ENCODE measurements at regions not wholly inside any gene's neighbourhood (a gene's known extent, or its start where the extent isn't known, plus 50 kb on each side); places are given as distances from the start of the nearest gene placed in this dataset.
"Not testable (repeated sequence)": the region's sequence is repeated elsewhere in the genome, so short reads cannot be mapped to it uniquely, and the experiment has no call there.

DNA sequence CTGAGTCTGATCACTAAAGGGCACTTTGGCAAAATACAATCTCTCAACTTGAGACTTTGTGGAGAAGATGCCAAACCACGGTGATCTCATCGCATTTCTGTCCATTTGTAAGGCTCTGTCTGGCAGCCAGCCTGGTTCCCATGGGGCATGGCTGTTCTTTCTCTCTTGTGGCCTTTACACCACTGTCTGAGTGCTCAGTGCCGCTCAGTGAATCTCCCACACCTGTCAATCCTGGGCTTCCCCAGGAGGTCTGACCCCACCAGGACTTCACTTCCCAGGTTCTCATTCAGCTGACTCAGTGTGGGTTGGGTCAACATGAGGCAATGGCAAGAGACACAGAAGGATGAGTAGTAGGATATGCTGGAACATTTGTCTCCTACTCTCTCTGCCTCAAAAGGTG lies 96.8 kb upstream of the TRIB2 start:
- no peak overlapping the region for H3K4me3 Mint-ChIP-seq
- no peak overlapping the region for H3K27ac Mint-ChIP-seq
- peak; percentile 8 for DNase-seq
- H3K9me3 Mint-ChIP-seq: no peaks in the 10 kb centered on the region
- no peaks in the 10 kb centered on the region for H3K27me3 Mint-ChIP-seq
- H3K4me1 Mint-ChIP-seq: peaks cover 18% of the 10 kb centered on the region
- no peaks in the 10 kb centered on the region for H3K36me3 Mint-ChIP-seq

DNA sequence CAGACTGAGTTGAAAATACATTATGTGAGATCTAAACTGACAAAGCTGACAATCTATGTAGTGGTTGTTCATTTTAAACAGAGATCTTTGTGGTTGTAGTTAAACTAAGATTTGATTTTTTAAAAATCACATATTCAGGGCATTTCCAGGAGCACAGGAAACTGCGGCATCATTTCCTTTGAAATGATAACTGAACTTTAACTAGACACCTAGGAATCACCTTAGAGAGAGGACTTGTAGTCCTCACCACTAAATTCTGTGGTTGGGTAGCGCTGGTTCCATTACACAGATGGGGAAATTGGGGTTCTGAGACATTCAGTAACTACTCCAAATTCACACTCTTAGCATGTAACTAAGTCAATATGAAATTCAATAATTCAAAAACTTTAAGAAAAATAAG lies 96.0 kb upstream of the TRIB2 start:
- no peak for DNase-seq
- Mint-ChIP-seq H3K4me1 (peaks cover 18% of the 10 kb centered on the region), H3K27me3 (no peaks in the 10 kb centered on the region), H3K4me3 (no peak overlapping the region), H3K27ac (no peak overlapping the region), H3K9me3 (no peaks in the 10 kb centered on the region), H3K36me3 (no peaks in the 10 kb centered on the region)

DNA sequence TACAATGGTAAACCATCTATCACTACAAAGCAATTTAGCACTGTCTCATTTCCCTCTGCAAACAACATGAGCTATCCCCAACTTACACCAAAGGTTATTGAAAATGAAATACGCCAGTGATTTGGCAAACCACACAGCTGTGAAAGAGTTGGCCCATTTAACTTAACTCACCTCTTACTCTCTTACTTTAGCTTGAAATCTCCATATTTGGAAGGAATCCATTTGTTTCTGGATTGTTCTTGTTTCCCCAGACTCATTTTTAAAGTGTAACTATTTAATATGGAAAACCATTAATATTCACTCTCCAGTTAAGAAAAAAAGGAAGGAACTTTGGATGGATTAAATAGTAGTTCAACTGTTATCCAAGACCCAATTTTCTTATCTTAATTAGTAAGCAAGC lies 93.7 kb upstream of the TRIB2 start:
- H3K27me3 Mint-ChIP-seq: peaks cover 6% of the 10 kb centered on the region
- no peak overlapping the region for H3K27ac Mint-ChIP-seq
- peaks cover 1% of the 10 kb centered on the region for H3K9me3 Mint-ChIP-seq
- no peaks in the 10 kb centered on the region for H3K36me3 Mint-ChIP-seq
- peaks cover 13% of the 10 kb centered on the region for H3K4me1 Mint-ChIP-seq
- DNase-seq: no peak
- H3K4me3 Mint-ChIP-seq: no peak overlapping the region

DNA sequence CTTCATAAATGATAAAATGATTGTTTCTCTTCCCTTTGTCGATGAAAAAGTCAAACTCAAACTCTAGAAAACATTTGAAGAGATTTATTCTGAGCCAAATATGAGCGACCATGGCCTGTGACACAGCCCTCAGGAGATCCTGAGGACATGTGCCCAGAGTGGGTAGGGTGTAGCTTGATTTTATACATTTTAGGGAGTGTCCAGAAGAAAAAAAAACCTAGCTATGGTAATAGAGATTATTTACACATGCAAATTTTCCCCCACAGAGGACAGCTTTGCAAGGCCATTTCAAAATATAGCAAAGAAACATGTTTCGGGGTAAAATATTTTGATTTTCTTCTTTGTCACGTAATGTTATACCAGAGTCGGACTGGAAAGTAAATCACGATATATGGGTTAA lies 92.4 kb upstream of the TRIB2 start:
- no peak for DNase-seq
- Mint-ChIP-seq H3K36me3 (no peaks in the 10 kb centered on the region), H3K27ac (no peak overlapping the region), H3K9me3 (peaks cover 1% of the 10 kb centered on the region), H3K4me3 (no peak overlapping the region), H3K4me1 (peaks cover 13% of the 10 kb centered on the region), H3K27me3 (peaks cover 6% of the 10 kb centered on the region)

DNA sequence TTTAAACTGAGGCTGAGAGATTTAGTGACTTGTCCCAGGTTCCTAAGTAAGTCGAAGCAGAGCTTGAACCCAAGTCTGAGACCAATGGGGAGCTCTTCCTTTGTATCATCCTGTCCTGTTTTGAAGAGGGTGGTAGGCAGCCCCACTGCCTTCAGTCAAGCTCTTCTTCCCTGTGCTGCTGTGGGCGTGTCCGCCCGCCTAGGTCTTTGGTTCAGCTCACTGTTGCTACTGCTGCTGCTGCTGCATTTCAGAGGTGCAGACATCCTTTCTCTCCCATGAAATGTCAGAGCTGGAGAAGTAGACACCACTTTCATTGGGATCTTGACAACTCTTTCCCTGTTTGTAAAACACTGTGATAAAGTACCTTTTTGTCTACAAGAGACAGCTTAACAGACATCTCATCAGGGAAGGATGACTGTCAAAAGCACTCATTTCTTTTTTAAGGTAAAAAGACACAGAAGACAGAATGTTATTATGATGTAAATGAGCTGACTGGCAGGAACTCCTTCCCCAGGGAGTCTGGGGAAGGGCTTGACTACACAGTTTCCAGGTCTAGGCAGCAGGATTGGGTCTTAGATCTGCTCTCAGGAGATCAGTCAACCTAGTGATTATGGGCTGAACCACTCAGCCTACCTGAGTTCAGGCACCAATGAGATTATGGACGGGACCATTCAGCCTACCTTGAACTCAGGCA lies 91.7 kb upstream of the TRIB2 start:
- Mint-ChIP-seq H3K36me3 (no peaks in the 10 kb centered on the region), H3K4me3 (no peak overlapping the region), H3K4me1 (peaks cover 8% of the 10 kb centered on the region), H3K27ac (no peak overlapping the region), H3K9me3 (peaks cover 1% of the 10 kb centered on the region), H3K27me3 (peaks cover 6% of the 10 kb centered on the region)
- DNase-seq: no peak

DNA sequence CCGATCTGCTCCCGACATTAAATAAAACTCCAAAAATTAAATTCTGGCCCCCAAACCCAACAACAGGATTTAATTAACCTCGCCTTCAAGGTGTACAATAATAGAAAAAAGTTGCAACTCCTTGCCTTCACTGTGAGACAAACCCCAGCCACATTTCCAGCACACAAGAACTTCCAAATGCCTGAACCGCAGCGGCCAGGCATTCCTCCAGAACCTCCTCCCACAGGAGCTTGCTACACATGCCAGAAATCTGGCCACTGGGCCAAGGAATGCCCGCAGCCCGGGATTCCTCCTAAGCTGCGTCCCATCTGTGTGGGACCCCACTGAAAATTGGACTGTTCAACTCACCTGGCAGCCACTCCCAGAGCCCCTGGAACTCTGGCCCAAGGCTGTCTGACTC lies 88.2 kb upstream of the TRIB2 start:
- H3K27me3 Mint-ChIP-seq, H3K36me3 Mint-ChIP-seq, H3K27ac Mint-ChIP-seq, H3K9me3 Mint-ChIP-seq, H3K4me3 Mint-ChIP-seq, H3K4me1 Mint-ChIP-seq, DNase-seq: not testable (repeated sequence)

DNA sequence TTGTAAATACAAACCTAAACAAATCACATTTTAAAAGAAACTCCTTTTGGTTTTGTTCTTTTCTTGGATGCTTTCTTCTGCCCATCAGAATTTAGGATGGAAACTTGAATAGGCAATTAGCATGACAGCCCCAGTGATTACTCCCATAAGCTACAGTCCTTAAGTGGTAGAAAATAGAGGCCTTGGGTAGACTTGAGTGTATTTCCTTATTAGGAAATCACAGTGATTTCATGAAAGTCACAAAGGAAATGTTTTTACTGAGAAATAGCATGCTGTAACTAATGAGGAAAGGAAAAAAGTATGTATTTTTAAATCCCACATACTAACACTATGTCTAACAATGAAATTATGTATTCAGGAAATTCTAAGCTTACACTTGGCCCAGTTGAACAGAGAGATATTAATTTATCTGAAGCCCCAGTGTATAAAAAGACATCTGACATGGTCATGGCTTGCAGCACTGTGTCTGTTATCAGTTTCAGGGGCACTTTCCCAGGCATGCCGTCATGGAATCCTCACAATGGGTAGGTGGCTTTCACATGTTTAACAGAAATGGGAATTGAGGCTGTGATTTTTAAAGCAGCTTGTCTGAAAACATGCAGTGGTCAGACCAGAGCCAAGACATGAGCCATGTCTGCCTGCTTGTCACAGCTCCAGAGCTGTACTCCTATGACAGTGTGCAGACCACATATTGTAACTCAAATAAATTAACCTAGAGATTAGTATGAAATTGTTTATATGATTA lies 79.7 kb upstream of the TRIB2 start:
- H3K27ac Mint-ChIP-seq: no peak overlapping the region
- DNase-seq: no peak
- peaks cover 3% of the 10 kb centered on the region for H3K36me3 Mint-ChIP-seq
- peaks cover 3% of the 10 kb centered on the region for H3K9me3 Mint-ChIP-seq
- peaks cover 20% of the 10 kb centered on the region for H3K4me1 Mint-ChIP-seq
- H3K27me3 Mint-ChIP-seq: no peaks in the 10 kb centered on the region
- no peak overlapping the region for H3K4me3 Mint-ChIP-seq

DNA sequence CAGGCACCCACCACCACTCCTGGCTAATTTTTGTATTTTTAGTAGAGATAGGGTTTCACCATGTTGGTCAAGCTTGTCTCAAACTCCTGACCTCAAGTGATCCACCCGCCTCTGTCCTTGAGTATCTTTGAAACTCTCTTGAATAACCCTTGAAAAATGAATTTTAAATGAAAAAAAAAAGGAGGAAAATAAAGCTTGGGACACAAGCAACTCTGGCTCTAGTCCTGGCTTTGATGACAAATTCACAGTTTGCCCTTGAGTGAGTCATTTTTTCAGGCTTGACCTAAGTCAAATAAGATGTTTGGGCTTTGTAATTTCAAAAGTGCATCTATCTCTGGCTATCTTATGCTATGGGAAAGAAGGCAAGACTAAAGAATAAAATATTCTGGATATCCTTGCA lies 79.0 kb upstream of the TRIB2 start:
- H3K36me3 Mint-ChIP-seq: peaks cover 3% of the 10 kb centered on the region
- DNase-seq: no peak
- H3K9me3 Mint-ChIP-seq: peaks cover 3% of the 10 kb centered on the region
- H3K4me3 Mint-ChIP-seq: no peak overlapping the region
- H3K27ac Mint-ChIP-seq: no peak overlapping the region
- H3K4me1 Mint-ChIP-seq: peaks cover 20% of the 10 kb centered on the region
- no peaks in the 10 kb centered on the region for H3K27me3 Mint-ChIP-seq

DNA sequence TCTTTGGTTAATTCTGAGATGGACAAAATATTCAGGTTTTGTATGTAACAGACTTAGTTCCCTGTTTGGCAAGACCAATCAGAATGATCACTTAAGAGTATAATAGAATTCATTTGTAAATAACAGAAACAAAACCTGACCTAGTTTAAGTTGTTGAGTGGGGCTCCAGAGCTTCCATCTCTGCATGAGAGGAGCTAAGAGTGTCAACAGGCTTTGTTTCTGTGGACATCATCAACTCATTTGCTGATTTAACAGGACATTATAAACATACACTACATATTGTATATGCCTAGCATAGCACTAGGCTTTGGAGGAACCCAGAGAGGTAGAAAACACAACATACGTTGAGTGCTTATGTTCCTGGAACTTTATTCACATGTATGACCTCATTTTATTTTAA lies 75.3 kb upstream of the TRIB2 start:
- H3K27me3 Mint-ChIP-seq: no peaks in the 10 kb centered on the region
- H3K27ac Mint-ChIP-seq: no peak overlapping the region

DNA sequence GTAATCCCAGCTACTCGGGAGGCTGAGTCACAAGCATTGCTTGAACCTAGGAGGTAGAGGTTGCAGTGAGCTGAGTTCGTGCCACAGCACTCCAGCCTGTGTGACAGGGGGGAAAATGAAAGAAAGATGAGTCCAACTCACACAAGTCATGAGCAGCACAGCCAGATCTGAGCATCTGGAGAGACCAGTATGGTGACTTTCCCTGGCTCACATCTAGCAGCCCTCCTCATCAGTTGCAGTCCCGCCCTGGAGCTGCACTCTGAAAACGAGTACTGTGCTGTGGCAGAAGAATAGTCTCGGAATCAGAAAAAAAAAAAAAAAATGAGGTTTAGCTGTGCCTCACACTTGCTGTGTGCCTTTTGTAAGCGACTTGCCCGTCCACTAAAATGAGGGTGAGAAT lies 74.4 kb upstream of the TRIB2 start:
- DNase-seq: no peak
- no peak overlapping the region for H3K27ac Mint-ChIP-seq
- H3K36me3 Mint-ChIP-seq: no peaks in the 10 kb centered on the region
- peaks cover 12% of the 10 kb centered on the region for H3K9me3 Mint-ChIP-seq
- H3K4me1 Mint-ChIP-seq: peaks cover 10% of the 10 kb centered on the region
- no peaks in the 10 kb centered on the region for H3K27me3 Mint-ChIP-seq
- no peak overlapping the region for H3K4me3 Mint-ChIP-seq

More for the DNA sequence above, 75.3 kb upstream of the TRIB2 start:
- Mint-ChIP-seq H3K4me3 (no peak overlapping the region), H3K36me3 (peaks cover under 1% of the 10 kb centered on the region), H3K4me1 (peaks cover 19% of the 10 kb centered on the region), H3K9me3 (peaks cover 8% of the 10 kb centered on the region)
- DNase-seq: no peak

DNA sequence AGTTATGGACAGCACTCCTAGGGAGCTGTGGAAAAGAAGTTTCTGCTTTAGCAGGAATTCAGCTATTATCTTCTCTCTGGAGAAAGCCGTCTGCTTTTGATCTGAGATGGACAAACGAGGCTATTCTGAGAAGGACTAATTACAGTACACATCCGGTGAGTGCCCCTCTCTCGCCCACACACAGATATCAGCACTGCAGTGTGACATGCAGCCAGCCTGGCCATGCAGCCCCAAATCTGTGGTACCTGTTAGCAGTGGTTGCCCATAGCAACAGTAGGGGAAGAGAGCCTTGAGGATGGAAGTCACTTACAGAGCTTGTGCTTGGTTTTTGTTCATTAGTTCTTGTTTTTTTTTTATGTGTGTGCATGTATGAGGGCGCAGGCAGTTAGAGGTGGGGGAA lies 73.9 kb upstream of the TRIB2 start:
- H3K27me3 Mint-ChIP-seq: no peaks in the 10 kb centered on the region

DNA sequence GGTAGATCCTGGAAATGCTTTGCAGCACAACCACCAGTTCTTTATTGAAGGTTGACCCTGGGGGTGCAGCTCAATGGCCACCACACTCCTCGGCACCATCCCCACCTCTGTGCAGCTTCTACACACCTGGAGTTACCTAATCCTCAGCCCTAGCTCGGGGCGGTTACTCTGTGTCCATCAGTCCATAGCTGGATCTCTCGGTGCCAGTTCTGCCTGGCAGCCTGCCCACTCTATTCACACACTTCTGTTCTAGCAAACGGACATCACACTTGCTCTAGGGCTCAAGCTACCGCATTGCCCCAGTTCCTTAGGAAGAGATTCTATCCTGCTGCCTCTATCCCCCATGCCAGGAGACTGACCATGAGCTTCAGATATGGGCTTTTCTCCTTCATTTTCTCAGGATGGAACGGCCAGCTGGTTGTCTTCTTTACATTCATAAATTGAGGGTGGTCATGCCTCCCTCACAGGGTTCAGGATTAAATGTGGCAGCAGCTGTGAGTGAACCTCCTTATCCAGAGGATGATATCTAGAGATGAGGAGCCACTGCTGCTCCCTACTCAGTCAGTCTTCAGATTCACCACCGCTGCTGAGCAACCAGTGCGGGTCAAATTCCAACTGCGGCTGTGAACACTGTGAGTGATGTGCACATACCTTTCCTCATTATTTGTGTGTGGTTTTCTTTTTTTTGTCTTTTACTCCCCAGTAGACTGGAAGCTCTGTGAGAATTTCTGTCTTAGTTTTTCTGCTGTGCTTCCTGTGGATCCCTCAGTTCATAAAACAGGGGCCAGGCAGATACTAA lies 66.9 kb upstream of the TRIB2 start:
- H3K9me3 Mint-ChIP-seq: peaks cover 13% of the 10 kb centered on the region
- H3K36me3 Mint-ChIP-seq: no peaks in the 10 kb centered on the region
- peaks cover 3% of the 10 kb centered on the region for H3K27me3 Mint-ChIP-seq
- no peak for DNase-seq
- no peak overlapping the region for H3K27ac Mint-ChIP-seq
- no peaks in the 10 kb centered on the region for H3K4me1 Mint-ChIP-seq
- H3K4me3 Mint-ChIP-seq: no peak overlapping the region

More for the DNA sequence above, 73.9 kb upstream of the TRIB2 start:
- Mint-ChIP-seq H3K27ac (no peak overlapping the region), H3K4me3 (no peak overlapping the region), H3K9me3 (peaks cover 14% of the 10 kb centered on the region), H3K4me1 (peaks cover 9% of the 10 kb centered on the region), H3K36me3 (no peaks in the 10 kb centered on the region)
- DNase-seq: no peak

DNA sequence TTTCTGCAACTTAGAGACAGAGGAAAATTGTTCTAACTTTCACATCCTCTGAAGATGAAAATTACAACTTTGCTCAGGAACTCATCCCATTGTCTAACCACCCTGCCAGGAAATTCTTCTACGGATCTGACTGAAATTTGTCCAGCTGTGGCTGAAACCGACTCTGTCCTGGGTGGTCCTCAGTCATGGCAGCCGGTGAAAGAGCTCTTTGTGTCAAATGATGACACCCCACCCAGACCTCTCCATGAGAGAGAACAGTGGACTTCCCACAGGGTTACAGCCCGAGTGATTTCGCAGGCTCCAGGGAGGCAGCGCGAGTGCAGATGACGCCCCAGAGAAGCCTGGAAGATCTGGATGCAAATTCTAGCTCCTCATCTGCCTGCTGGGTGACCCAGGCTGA lies 65.1 kb upstream of the TRIB2 start:
- Mint-ChIP-seq H3K9me3 (peaks cover 6% of the 10 kb centered on the region), H3K27ac (no peak overlapping the region), H3K4me1 (no peaks in the 10 kb centered on the region), H3K4me3 (no peak overlapping the region), H3K36me3 (no peaks in the 10 kb centered on the region), H3K27me3 (peaks cover 3% of the 10 kb centered on the region)
- DNase-seq: no peak

DNA sequence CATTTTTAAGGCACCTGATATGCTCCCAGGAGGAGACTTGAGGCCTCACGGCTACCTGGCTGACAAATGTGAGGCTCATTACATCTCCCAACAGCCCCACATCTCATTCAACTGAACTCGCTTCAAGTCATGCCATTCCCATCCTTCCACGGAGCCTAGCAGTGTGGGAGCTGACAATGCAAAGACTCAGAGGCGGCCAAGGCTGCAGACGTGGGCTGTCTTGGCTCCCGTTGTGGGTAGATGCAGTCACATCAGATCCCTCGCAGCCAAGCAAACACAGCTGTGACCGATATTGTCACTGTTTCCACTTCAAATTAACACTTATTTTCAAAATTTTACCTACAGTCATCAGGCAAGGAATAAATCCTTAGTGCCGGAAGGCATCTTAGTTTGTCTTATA lies 64.0 kb upstream of the TRIB2 start:
- H3K9me3 Mint-ChIP-seq: peaks cover 2% of the 10 kb centered on the region
- no peak overlapping the region for H3K4me3 Mint-ChIP-seq
- no peak for DNase-seq
- H3K27ac Mint-ChIP-seq: no peak overlapping the region
- H3K36me3 Mint-ChIP-seq: no peaks in the 10 kb centered on the region
- peaks cover 3% of the 10 kb centered on the region for H3K4me1 Mint-ChIP-seq
- peaks cover 3% of the 10 kb centered on the region for H3K27me3 Mint-ChIP-seq

DNA sequence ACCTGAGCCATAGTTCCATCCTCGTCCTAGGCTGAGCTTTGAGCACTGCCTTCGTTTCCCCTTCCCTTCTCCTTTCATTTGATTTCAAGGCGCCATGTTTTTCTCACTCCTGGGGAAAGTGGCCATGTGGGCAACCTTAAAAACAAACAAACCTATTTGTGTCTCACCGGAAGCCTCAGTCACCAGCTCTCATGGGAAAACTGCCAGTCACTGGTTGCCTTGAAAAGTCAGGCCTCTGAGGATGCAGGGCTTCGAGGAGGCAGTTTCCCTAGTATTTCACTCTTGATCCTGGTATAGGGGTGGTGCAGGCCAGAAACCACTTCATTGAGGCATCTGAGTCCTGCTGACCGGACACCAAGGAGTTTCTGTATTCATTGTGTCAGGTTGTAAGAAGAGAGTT lies 59.2 kb upstream of the TRIB2 start:
- DNase-seq: no peak
- Mint-ChIP-seq H3K36me3 (no peaks in the 10 kb centered on the region), H3K4me3 (no peak overlapping the region), H3K4me1 (peaks cover 7% of the 10 kb centered on the region), H3K27ac (no peak overlapping the region), H3K9me3 (no peaks in the 10 kb centered on the region), H3K27me3 (no peaks in the 10 kb centered on the region)

Data from activated naive CD8-positive, alpha-beta T cell treated with anti-CD3 and anti-CD28 coated beads for 36 hours (primary cell).